Left lung (tissue), 4 donors: ENCODE measurements at regions not wholly inside any gene's neighbourhood (a gene's known extent, or its start where the extent isn't known, plus 50 kb on each side); places are given as distances from the start of the nearest gene placed in this dataset.
"Not testable (repeated sequence)": the region's sequence is repeated elsewhere in the genome, so short reads cannot be mapped to it uniquely, and the experiment has no call there.

Experiments
- ATAC-seq: fragments of 200-7000 bp; cut with Tn5 transposase; one replicate; pipeline ENCODE4 v1.9.1; 2020; ENCODE audit warnings: moderate library complexity
- DNase-seq, 4 donors: peaks; one replicate each; pipeline ENCODE4 v3.0.0-alpha.2; 2013 to 2020
- H3K27ac ChIP-seq, 2 donors: fragments of 200-600 bp; sonication (generic) in 1 of 2; one replicate each; pipeline versions ENCODE4 v1.5.0 to v1.8.0; 2020 to 2021
- H3K27me3 ChIP-seq, 2 donors: fragments of 200-600 bp; sonication (generic) in 1 of 2; one replicate each; pipeline versions ENCODE4 v1.5.0 to v1.8.0; 2020 to 2021
- H3K36me3 ChIP-seq, 2 donors: fragments of 200-600 bp; sonication (generic) in 1 of 2; one replicate each; pipeline versions ENCODE4 v1.5.0 to v1.8.0; 2020 to 2021
- H3K4me1 ChIP-seq, 2 donors: fragments of 200-600 bp; one replicate each; pipeline ENCODE4 v1.8.0; 2021
- H3K4me3 ChIP-seq, 2 donors: fragments of 200-600 bp; sonication (generic) in 1 of 2; one replicate each; pipeline versions ENCODE4 v1.5.0 to v1.8.0; 2020 to 2021; ENCODE audit warnings: mild to moderate bottlenecking in 1 of 2
- H3K9me3 ChIP-seq, 2 donors: fragments of 200-600 bp; sonication (generic) in 1 of 2; one replicate each; pipeline versions ENCODE4 v1.5.0 to v1.8.0; 2020 to 2021
- intact Hi-C, 2 donors: fragments of 100-400 bp; cut with DNase I; formaldehyde crosslinking; loops; one replicate each; pipeline versions ENCODE4 v1.11.2 to v1.14.2; 2022
- TF ChIP-seq, protein P1 (sequence below), 2 donors: fragments of 200-600 bp; sonication (generic) in 1 of 2; IDR thresholded peaks; one replicate each; pipeline versions ENCODE4 v1.5.0 to v1.8.0; 2021; ENCODE audit warnings: antibody characterized with exemption in 2 of 2
- donor health status: DM: no; HTN: yes; CAD: no.
- donor health status: DM: no; HTN: no; CAD: no.

DNA sequence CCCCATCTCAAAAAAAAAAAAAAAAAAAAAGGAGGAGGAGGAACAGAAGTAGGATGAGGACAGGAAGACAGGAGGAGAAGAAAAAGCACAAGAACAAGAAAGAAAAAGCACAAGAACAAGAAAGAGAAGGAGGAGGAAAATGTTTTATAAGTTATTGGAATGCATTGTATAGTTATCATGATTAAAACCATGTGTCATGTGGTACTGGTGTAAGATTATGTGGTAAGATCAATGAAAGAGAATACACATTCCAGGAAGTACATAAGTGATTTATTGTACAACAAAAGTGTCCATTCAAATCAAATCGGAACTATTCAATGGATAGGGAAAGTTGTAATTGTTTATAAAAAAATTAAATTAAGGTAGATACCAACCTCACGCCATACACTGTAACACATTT lies 167.7 kb downstream of the MZT1 start:
- DNase-seq (no peak), ATAC-seq (no peak)
- intact Hi-C loops, result no loop called here
- Histone ChIP-seq H3K4me3 (no peak overlapping the region), H3K4me1 (no peaks in the 10 kb centered on the region), H3K27ac (no peak overlapping the region), H3K36me3 (no peaks in the 10 kb centered on the region), H3K9me3 (no peaks in the 10 kb centered on the region), H3K27me3 (no peaks in the 10 kb centered on the region)
- TF ChIP-seq, protein P1, sequence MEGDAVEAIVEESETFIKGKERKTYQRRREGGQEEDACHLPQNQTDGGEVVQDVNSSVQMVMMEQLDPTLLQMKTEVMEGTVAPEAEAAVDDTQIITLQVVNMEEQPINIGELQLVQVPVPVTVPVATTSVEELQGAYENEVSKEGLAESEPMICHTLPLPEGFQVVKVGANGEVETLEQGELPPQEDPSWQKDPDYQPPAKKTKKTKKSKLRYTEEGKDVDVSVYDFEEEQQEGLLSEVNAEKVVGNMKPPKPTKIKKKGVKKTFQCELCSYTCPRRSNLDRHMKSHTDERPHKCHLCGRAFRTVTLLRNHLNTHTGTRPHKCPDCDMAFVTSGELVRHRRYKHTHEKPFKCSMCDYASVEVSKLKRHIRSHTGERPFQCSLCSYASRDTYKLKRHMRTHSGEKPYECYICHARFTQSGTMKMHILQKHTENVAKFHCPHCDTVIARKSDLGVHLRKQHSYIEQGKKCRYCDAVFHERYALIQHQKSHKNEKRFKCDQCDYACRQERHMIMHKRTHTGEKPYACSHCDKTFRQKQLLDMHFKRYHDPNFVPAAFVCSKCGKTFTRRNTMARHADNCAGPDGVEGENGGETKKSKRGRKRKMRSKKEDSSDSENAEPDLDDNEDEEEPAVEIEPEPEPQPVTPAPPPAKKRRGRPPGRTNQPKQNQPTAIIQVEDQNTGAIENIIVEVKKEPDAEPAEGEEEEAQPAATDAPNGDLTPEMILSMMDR (IDR thresholded peaks at IDR 0.05), result no peak

DNA sequence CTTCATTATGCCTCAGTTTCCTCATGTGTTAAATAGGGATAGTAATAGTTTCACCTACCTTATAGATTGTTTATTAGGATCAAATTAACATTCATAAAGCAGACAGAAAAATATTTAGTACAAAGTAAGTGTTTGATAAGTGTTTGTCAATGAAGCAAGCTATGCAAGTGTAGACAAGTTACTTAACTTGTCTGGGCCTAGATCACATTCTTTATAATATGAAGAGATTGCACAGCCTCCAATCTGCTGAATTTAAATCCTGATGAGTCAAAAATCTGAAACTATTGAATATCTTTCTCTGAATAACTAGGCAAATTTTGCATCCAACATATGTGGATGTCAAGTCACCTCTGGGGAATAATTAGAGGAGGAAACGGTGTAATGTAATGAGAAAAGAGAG lies 170.5 kb downstream of the MZT1 start:
- Histone ChIP-seq H3K36me3 (no peaks in the 10 kb centered on the region), H3K4me3 (no peak overlapping the region), H3K9me3 (no peaks in the 10 kb centered on the region), H3K4me1 (no peaks in the 10 kb centered on the region), H3K27ac (no peak overlapping the region), H3K27me3 (no peaks in the 10 kb centered on the region)
- ATAC-seq, result no peak
- intact Hi-C loops, result no loop called here
- TF ChIP-seq, protein P1 (IDR thresholded peaks at IDR 0.05), result no peak
- DNase-seq, result no peak

DNA sequence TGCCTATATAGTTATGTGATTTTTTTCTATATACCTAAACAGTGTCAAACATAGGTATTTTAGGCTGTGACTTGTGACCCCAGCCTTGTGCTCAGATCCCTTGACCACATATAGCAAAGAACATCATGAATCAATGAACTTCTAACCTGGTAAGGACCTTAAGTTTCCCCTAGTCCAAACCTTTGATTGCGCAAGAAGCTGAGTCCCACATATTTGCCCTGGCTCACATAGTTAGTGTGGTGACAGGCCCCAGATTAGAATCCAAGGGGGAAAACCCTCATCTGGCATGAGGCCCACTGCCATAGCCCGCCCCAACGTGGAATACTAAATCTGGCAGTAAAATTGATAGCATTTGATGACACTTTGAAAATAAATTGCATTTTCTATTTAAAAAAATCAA lies 171.8 kb downstream of the MZT1 start:
- Histone ChIP-seq H3K27ac (no peak overlapping the region), H3K36me3 (no peaks in the 10 kb centered on the region), H3K4me1 (no peaks in the 10 kb centered on the region), H3K4me3 (no peak overlapping the region), H3K27me3 (no peaks in the 10 kb centered on the region), H3K9me3 (no peaks in the 10 kb centered on the region)
- DNase-seq (no peak), ATAC-seq (no peak)
- TF ChIP-seq, protein P1 (IDR thresholded peaks at IDR 0.05), result no peak
- intact Hi-C loops, result no loop called here

DNA sequence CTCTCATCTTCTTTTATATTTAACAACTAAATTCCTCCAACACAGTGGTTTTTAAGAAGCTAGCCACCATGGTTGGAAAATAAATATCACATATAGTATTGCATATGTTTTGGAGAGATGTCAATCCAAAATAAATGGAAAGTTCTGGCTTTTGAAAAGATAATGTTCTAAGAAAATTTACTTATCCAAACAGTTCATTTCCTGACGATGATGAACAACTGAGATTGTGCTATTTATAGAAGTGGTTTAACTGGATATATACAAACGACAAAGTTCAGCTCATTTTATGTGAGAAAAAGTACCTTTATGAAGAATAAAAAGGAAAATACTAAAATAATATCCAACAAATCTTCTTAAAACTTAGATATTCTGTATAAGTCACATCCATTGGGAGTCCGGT lies 174.7 kb downstream of the MZT1 start:
- ATAC-seq, result no peak
- no peaks in the 10 kb centered on the region for H3K27me3 ChIP-seq
- H3K4me1 ChIP-seq, result no peaks in the 10 kb centered on the region
- intact Hi-C loops, result no loop called here
- no peak overlapping the region for H3K4me3 ChIP-seq
- DNase-seq, result no peak
- H3K36me3 ChIP-seq, result no peaks in the 10 kb centered on the region
- no peaks in the 10 kb centered on the region for H3K9me3 ChIP-seq
- H3K27ac ChIP-seq, result no peak overlapping the region
- TF ChIP-seq, protein P1 (IDR thresholded peaks at IDR 0.05), result no peak

DNA sequence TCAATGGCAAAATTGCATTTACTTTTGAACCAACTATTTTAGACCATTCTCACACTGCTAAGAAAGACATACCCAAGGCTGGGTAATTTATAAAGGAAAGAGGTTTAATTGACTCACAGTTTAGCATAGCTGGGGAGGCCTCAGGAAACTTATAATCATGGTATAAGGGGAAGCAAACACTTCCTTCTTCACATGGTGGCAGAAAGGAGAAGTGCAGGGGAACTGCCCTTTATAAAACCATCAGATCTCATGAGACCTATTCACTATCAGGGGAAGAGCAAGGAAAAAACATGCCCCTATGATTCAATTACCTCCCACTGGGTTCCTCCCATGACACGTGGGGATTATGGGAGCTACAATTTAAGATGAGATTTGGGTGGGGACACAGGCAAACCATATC lies 181.5 kb downstream of the MZT1 start:
- DNase-seq, H3K4me1 ChIP-seq, intact Hi-C loops, H3K27me3 ChIP-seq, ATAC-seq, H3K27ac ChIP-seq, H3K36me3 ChIP-seq, H3K4me3 ChIP-seq, H3K9me3 ChIP-seq: not testable (repeated sequence)

DNA sequence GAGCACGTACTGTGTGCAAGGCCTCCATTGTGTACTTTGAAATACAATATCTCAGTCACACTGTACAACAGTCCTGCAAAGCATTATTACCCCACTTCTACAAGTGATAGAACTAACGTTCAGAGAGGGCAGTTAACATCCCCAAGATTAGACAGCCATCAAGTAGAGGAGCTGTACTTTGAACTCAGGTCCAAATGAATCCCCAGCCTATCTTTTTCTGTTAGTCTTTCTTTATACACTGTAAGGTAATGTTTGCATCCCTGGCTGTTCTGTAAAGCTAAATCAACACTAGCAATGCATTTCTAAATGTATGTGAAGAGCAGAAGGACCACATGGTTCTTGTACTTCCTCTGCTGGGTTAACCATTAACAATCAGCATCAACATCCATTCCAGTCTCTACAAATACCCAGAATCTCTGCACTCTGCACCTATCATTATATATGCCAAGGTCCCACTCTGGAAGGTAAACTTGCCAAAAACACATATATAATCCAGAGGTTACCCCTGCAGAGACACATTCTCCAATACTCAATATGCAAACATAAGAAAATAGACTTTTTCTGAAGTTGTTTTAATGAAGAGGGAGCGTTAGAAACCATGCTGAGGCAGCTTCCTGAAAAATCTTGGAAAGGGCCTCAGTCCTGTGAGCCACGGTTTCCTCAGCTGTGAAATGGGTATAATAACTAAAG lies 182.3 kb downstream of the MZT1 start:
- ATAC-seq, result no peak
- Histone ChIP-seq H3K9me3 (no peaks in the 10 kb centered on the region), H3K27me3 (no peaks in the 10 kb centered on the region), H3K27ac (no peak overlapping the region), H3K4me1 (no peaks in the 10 kb centered on the region), H3K4me3 (no peak overlapping the region), H3K36me3 (no peaks in the 10 kb centered on the region)
- intact Hi-C loops, result no loop called here
- TF ChIP-seq, protein P1 (IDR thresholded peaks at IDR 0.05), result no peak
- DNase-seq, result no peak
